NCI-H1105 treated with DMSO at 0.1 percent for 48 hours (cell line): ENCODE measurements at regions not wholly inside any gene's neighbourhood (a gene's known extent, or its start where the extent isn't known, plus 50 kb on each side); places are given as distances from the start of the nearest gene placed in this dataset.
"Not testable (repeated sequence)": the region's sequence is repeated elsewhere in the genome, so short reads cannot be mapped to it uniquely, and the experiment has no call there.

Source experiments
- DNase-seq: peaks from one replicate; lab custom pipeline; 2025; lab: John Stamatoyannopoulos, UW

- DNase-seq, result not testable (repeated sequence)
These were observed 875.2 kb upstream of the ALG10B start for GRCh38 chr12:37441371-37441770.

- not testable (repeated sequence) for DNase-seq
These were observed 860.9 kb upstream of the ALG10B start for GRCh38 chr12:37455646-37456045.

- DNase-seq, result not testable (repeated sequence)
These were observed 818.6 kb upstream of the ALG10B start for GRCh38 chr12:37497939-37498338.

- DNase-seq, result not testable (repeated sequence)
These were observed 806.3 kb upstream of the ALG10B start for GRCh38 chr12:37510256-37510655.

- DNase-seq, result not testable (repeated sequence)
These were observed 776.0 kb upstream of the ALG10B start for GRCh38 chr12:37540581-37540980.

GRCh38 chr12:37541356-37541755 lies 775.2 kb upstream of the ALG10B start:
- no peak for DNase-seq

GRCh38 chr12:37543131-37543965 lies 773.2 kb upstream of the ALG10B start:
- DNase-seq, result peak; percentile 84

GRCh38 chr12:37543966-37544668 lies 772.5 kb upstream of the ALG10B start:
- DNase-seq, result no peak

- not testable (repeated sequence) for DNase-seq
These were observed 771.8 kb upstream of the ALG10B start for GRCh38 chr12:37544669-37545330.

- no peak for DNase-seq
These were observed 770.8 kb upstream of the ALG10B start for GRCh38 chr12:37545759-37546158.

- no peak for DNase-seq
These were observed 770.4 kb upstream of the ALG10B start for GRCh38 chr12:37546206-37546605.

- no peak for DNase-seq
These were observed 769.6 kb upstream of the ALG10B start for GRCh38 chr12:37546901-37547475.

GRCh38 chr12:37547611-37548010 lies 769.0 kb upstream of the ALG10B start:
- peak; percentile 34 for DNase-seq

- peak; percentile 6 for DNase-seq
These were observed 768.2 kb upstream of the ALG10B start for GRCh38 chr12:37548266-37548805.

GRCh38 chr12:37556957-37557356 lies 759.6 kb upstream of the ALG10B start:
- DNase-seq, result not testable (repeated sequence)

- DNase-seq, result no peak
These were observed 751.5 kb upstream of the ALG10B start for GRCh38 chr12:37565112-37565511.

- DNase-seq, result not testable (repeated sequence)
These were observed 746.0 kb upstream of the ALG10B start for GRCh38 chr12:37570547-37570946.
